Stimulated activated naive CD4-positive, alpha-beta T cell (primary cell): ENCODE measurements at regions not wholly inside any gene's neighbourhood (a gene's known extent, or its start where the extent isn't known, plus 50 kb on each side); places are given as distances from the start of the nearest gene placed in this dataset.
A peak's percentile ranks its signal among the peaks of the same experiment; 100 is the strongest.

ENCODE experiments used
- DNase-seq, 6 experiments: peaks; one replicate each; lab custom pipeline; 2025; lab: John Stamatoyannopoulos, UW

GRCh38 chr6:22670605-22671004 is 101.2 kb downstream of the HDGFL1 start:
- DNase-seq: no peak

- DNase-seq: no peak
Measured at GRCh38 chr6:22673474-22673873, 104.1 kb downstream of the HDGFL1 start.

GRCh38 chr6:22680950-22681349 is 111.6 kb downstream of the HDGFL1 start:
- DNase-seq: no peak

GRCh38 chr6:22681761-22682160 is 112.4 kb downstream of the HDGFL1 start:
- DNase-seq: no peak

GRCh38 chr6:22682979-22683378 is 113.6 kb downstream of the HDGFL1 start:
- DNase-seq: no peak

GRCh38 chr6:22690446-22690845 is 121.1 kb downstream of the HDGFL1 start:
- no peak for DNase-seq

- no peak for DNase-seq
Measured at GRCh38 chr6:22694092-22694724, 124.8 kb downstream of the HDGFL1 start.

GRCh38 chr6:22696481-22696880 is 127.1 kb downstream of the HDGFL1 start:
- no peak for DNase-seq

- DNase-seq: no peak
Measured at GRCh38 chr6:22697306-22697705, 127.9 kb downstream of the HDGFL1 start.

- no peak for DNase-seq
Measured at GRCh38 chr6:22699151-22699550, 129.8 kb downstream of the HDGFL1 start.

GRCh38 chr6:22706651-22707050 is 137.3 kb downstream of the HDGFL1 start:
- DNase-seq: no peak

- DNase-seq: no peak
Measured at GRCh38 chr6:22708469-22708868, 139.1 kb downstream of the HDGFL1 start.

- peak in 1 of 6 experiments; percentile 0 for DNase-seq
Measured at GRCh38 chr6:22709803-22710202, 140.4 kb downstream of the HDGFL1 start.

- no peak for DNase-seq
Measured at GRCh38 chr6:22716721-22717120, 147.4 kb downstream of the HDGFL1 start.

- no peak for DNase-seq
Measured at GRCh38 chr6:22717915-22718314, 148.5 kb downstream of the HDGFL1 start.

GRCh38 chr6:22722913-22723312 is 153.5 kb downstream of the HDGFL1 start:
- DNase-seq: no peak

GRCh38 chr6:22726966-22727365 is 157.6 kb downstream of the HDGFL1 start:
- DNase-seq: no peak

- DNase-seq: no peak
Measured at GRCh38 chr6:22727710-22728109, 158.3 kb downstream of the HDGFL1 start.

- DNase-seq: no peak
Measured at GRCh38 chr6:22732176-22732970, 163.0 kb downstream of the HDGFL1 start.

GRCh38 chr6:22736740-22737139 is 167.4 kb downstream of the HDGFL1 start:
- no peak for DNase-seq

GRCh38 chr6:22737331-22737730 is 168.0 kb downstream of the HDGFL1 start:
- no peak for DNase-seq

GRCh38 chr6:22738194-22738593 is 168.8 kb downstream of the HDGFL1 start:
- DNase-seq: no peak

- DNase-seq: no peak
Measured at GRCh38 chr6:22747571-22747970, 178.2 kb downstream of the HDGFL1 start.

GRCh38 chr6:22748681-22749080 is 179.3 kb downstream of the HDGFL1 start:
- DNase-seq: no peak
